ENCODE measurements at regions not wholly inside any gene's neighbourhood (a gene's known extent, or its start where the extent isn't known, plus 50 kb on each side); places are given as distances from the start of the nearest gene placed in this dataset.

DNA sequence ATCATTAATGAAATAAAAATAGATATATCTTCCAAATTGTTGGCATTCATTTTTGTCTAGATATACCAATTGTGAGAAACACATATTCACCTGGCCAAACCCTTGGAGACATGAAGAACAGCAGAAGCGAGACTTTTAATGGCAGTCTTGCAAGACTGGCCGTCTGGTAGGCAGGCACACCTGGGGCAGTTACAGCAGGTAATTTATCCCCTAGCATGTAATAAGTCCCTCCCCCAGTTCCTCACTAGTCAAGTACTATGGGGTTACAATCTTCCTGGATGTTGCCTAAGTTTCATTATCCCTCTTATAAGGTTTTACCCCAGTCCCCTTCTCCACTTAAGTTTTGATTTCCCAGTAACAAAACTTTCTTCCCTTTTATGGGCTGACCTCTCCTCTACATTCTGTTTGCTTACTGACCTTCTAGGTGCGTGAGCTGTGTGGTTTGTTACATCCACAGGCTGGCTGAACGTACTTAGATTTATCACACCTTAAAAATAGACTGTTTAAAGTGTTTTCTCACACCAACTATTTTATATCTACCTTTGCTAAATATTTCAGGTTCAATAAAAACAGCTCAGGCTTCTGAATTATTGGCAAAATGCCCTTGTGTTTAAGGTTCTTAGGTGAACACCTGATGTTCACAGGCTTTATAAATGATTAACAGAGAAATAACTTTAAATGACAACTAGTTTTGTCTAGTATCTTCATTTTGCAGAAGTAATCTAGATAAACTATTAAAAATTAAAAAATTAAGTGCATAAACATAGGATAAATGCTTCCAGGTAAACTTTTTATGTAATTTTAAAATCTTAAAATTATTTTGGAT is 365.0 kb upstream of the TFPI start:
- TF ChIP-seq, protein P1, sequence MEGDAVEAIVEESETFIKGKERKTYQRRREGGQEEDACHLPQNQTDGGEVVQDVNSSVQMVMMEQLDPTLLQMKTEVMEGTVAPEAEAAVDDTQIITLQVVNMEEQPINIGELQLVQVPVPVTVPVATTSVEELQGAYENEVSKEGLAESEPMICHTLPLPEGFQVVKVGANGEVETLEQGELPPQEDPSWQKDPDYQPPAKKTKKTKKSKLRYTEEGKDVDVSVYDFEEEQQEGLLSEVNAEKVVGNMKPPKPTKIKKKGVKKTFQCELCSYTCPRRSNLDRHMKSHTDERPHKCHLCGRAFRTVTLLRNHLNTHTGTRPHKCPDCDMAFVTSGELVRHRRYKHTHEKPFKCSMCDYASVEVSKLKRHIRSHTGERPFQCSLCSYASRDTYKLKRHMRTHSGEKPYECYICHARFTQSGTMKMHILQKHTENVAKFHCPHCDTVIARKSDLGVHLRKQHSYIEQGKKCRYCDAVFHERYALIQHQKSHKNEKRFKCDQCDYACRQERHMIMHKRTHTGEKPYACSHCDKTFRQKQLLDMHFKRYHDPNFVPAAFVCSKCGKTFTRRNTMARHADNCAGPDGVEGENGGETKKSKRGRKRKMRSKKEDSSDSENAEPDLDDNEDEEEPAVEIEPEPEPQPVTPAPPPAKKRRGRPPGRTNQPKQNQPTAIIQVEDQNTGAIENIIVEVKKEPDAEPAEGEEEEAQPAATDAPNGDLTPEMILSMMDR (IDR thresholded peaks at IDR 0.05) = no peak
- Histone ChIP-seq H3K4me1 (ENCODE audit: control insufficient read depth in 1 of 2, insufficient read depth in 2 of 2, low read length in 2 of 2) (no peaks in the 10 kb centered on the region), H3K36me3 (replicated peaks in 1 of 2; ENCODE audit: control insufficient read depth in 1 of 2, insufficient read depth in 2 of 2, low read length in 2 of 2) (no peaks in the 10 kb centered on the region), H3K27me3 (ENCODE audit: control insufficient read depth in 2 of 2, insufficient read depth in 2 of 2, low read length in 2 of 2) (no peaks in the 10 kb centered on the region), H3K27ac (ENCODE audit: low read depth in 1 of 2, low read length in 2 of 2) (no peak overlapping the region), H4K20me1 (ENCODE audit: insufficient read depth, low read length) (no peaks in the 10 kb centered on the region), H3K9me3 (replicated peaks in 1 of 2; ENCODE audit: control insufficient read depth in 1 of 2, insufficient read depth in 1 of 2, low read length in 2 of 2) (no peaks in the 10 kb centered on the region), H2AFZ (ENCODE audit: insufficient read depth, low read depth, low read length, poor library complexity, severe bottlenecking) (no peak overlapping the region), H3K9ac (ENCODE audit: insufficient read depth, low read length, poor library complexity, severe bottlenecking) (no peak overlapping the region), H3K4me2 (replicated peaks; ENCODE audit: extremely low read depth, low read length, poor library complexity, severe bottlenecking) (no peak overlapping the region), H3K4me3 (replicated peaks in 1 of 3; ENCODE audit: low read depth in 2 of 3, low read length in 3 of 3) (no peak overlapping the region), H3K79me2 (ENCODE audit: insufficient read depth, low read length) (no peaks in the 10 kb centered on the region)
- Mint-ChIP-seq H3K4me3 (no peak overlapping the region), H3K27me3 (ENCODE audit: low read depth in 3 of 3) (no peaks in the 10 kb centered on the region), H3K27ac (no peak overlapping the region), H3K36me3 (no peaks in the 10 kb centered on the region), H3K4me1 (no peaks in the 10 kb centered on the region), H3K9me3 (peaks cover 0 to 6% (median 0%) of the 10 kb centered on the region in 7 donors)
- intact Hi-C loops (cut with micrococcal nuclease) = no loop called here
- no peak for DNase-seq
- 100% methylated on average over 2 of the region's 4 CpGs for WGBS (ENCODE audit: insufficient coverage)

DNA sequence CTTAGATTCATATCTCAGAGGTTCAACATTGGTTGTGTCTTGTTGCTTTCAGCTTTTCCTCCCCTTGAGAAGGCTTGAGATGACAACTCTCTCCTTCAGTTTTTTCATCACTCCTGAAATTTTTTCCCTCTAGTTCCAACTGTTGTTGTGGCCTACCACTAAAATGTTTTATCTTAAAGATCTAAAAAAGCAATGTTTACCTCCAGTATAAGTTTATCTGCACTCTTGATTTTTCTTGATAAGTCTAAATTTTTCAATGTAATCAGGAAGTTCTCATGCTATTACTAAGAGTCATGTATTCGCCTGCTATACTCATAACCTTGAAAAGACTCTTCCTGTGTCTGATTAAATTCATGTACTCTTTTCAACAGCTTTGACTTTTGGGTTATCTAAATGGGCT is 366.3 kb upstream of the TFPI start:
- DNase-seq = no peak
- Histone ChIP-seq H3K4me3 (replicated peaks in 1 of 3; ENCODE audit: low read depth in 2 of 3, low read length in 3 of 3) (no peak overlapping the region), H3K9me3 (replicated peaks in 1 of 2; ENCODE audit: control insufficient read depth in 1 of 2, insufficient read depth in 1 of 2, low read length in 2 of 2) (no peaks in the 10 kb centered on the region), H2AFZ (ENCODE audit: insufficient read depth, low read depth, low read length, poor library complexity, severe bottlenecking) (no peak overlapping the region), H3K4me1 (ENCODE audit: control insufficient read depth in 1 of 2, insufficient read depth in 2 of 2, low read length in 2 of 2) (no peaks in the 10 kb centered on the region), H4K20me1 (ENCODE audit: insufficient read depth, low read length) (no peaks in the 10 kb centered on the region), H3K36me3 (replicated peaks in 1 of 2; ENCODE audit: control insufficient read depth in 1 of 2, insufficient read depth in 2 of 2, low read length in 2 of 2) (no peaks in the 10 kb centered on the region), H3K4me2 (replicated peaks; ENCODE audit: extremely low read depth, low read length, poor library complexity, severe bottlenecking) (no peak overlapping the region), H3K27me3 (ENCODE audit: control insufficient read depth in 2 of 2, insufficient read depth in 2 of 2, low read length in 2 of 2) (no peaks in the 10 kb centered on the region), H3K27ac (ENCODE audit: low read depth in 1 of 2, low read length in 2 of 2) (no peak overlapping the region), H3K79me2 (ENCODE audit: insufficient read depth, low read length) (no peaks in the 10 kb centered on the region), H3K9ac (ENCODE audit: insufficient read depth, low read length, poor library complexity, severe bottlenecking) (no peak overlapping the region)
- TF ChIP-seq, protein P1 (IDR thresholded peaks at IDR 0.05) = no peak
- intact Hi-C loops (cut with micrococcal nuclease) = no loop called here
- Mint-ChIP-seq H3K4me1 (no peaks in the 10 kb centered on the region), H3K36me3 (no peaks in the 10 kb centered on the region), H3K27ac (no peak overlapping the region), H3K27me3 (ENCODE audit: low read depth in 3 of 3) (no peaks in the 10 kb centered on the region), H3K4me3 (no peak overlapping the region), H3K9me3 (peaks cover 0 to 6% (median 0%) of the 10 kb centered on the region in 7 donors)
- WGBS (ENCODE audit: insufficient coverage) = no CpG with 5 or more reads among the region's 1 CpG

All from CD14-positive monocyte (primary cell).